ENCODE measurements at regions not wholly inside any gene's neighbourhood (a gene's known extent, or its start where the extent isn't known, plus 50 kb on each side); places are given as distances from the start of the nearest gene placed in this dataset.

- no peak for TF ChIP-seq CTCF (IDR thresholded peaks at IDR 0.05)
- no peak for TF ChIP-seq ZFX (IDR thresholded peaks at IDR 0.05; ENCODE audit: borderline replicate concordance)
Observed at GRCh38 chr1:95753382-95754016, 519.5 kb downstream of the RWDD3 start.
